ENCODE measurements at regions not wholly inside any gene's neighbourhood (a gene's known extent, or its start where the extent isn't known, plus 50 kb on each side); places are given as distances from the start of the nearest gene placed in this dataset.

- DNase-seq (ENCODE audit: low read depth) = no peak
Observed at GRCh38 chr14:101105045-101105444, 201.5 kb upstream of the RTL1 start.

- no peak for DNase-seq (ENCODE audit: low read depth)
Observed at GRCh38 chr14:101108579-101109346, 205.2 kb upstream of the RTL1 start.

- no peak for DNase-seq (ENCODE audit: low read depth)
Observed at GRCh38 chr14:101109347-101109638, 205.8 kb upstream of the RTL1 start.

- DNase-seq (ENCODE audit: low read depth) = no peak
Observed at GRCh38 chr14:101109981-101110728, 206.6 kb upstream of the RTL1 start.

GRCh38 chr14:101110729-101111619 lies 207.5 kb upstream of the RTL1 start:
- no peak for DNase-seq (ENCODE audit: low read depth)

GRCh38 chr14:101111620-101112290 lies 208.2 kb upstream of the RTL1 start:
- no peak for DNase-seq (ENCODE audit: low read depth)

GRCh38 chr14:101112351-101113107 lies 209.0 kb upstream of the RTL1 start:
- no peak for DNase-seq (ENCODE audit: low read depth)

GRCh38 chr14:101113108-101113612 lies 209.6 kb upstream of the RTL1 start:
- DNase-seq (ENCODE audit: low read depth) = no peak

GRCh38 chr14:101113835-101114725 lies 210.6 kb upstream of the RTL1 start:
- DNase-seq (ENCODE audit: low read depth) = no peak

GRCh38 chr14:101114726-101115515 lies 211.4 kb upstream of the RTL1 start:
- DNase-seq (ENCODE audit: low read depth) = no peak

GRCh38 chr14:101115652-101116051 lies 212.1 kb upstream of the RTL1 start:
- DNase-seq (ENCODE audit: low read depth) = no peak

- DNase-seq (ENCODE audit: low read depth) = no peak
Observed at GRCh38 chr14:101116065-101116464, 212.5 kb upstream of the RTL1 start.

GRCh38 chr14:101116486-101117130 lies 213.1 kb upstream of the RTL1 start:
- DNase-seq (ENCODE audit: low read depth) = no peak

- no peak for DNase-seq (ENCODE audit: low read depth)
Observed at GRCh38 chr14:101117543-101117942, 214.0 kb upstream of the RTL1 start.

GRCh38 chr14:101118233-101118632 lies 214.7 kb upstream of the RTL1 start:
- DNase-seq (ENCODE audit: low read depth) = no peak

- no peak for DNase-seq (ENCODE audit: low read depth)
Observed at GRCh38 chr14:101118746-101119591, 215.4 kb upstream of the RTL1 start.

- DNase-seq (ENCODE audit: low read depth) = no peak
Observed at GRCh38 chr14:101119830-101120571, 216.5 kb upstream of the RTL1 start.
